ENCODE measurements at regions not wholly inside any gene's neighbourhood (a gene's known extent, or its start where the extent isn't known, plus 50 kb on each side); places are given as distances from the start of the nearest gene placed in this dataset.
A peak's percentile ranks its signal among the peaks of the same experiment; 100 is the strongest.

GRCh38 chr19:7410946-7411345 lies 62.2 kb downstream of the ARHGEF18 start:
- intact Hi-C loops (cut with micrococcal nuclease; ENCODE audit: unreplicated experiment) (no loop called here), in situ Hi-C loops (cut with HindIII; ENCODE audit: extremely low pct_ligation_motif_present, low pct_unique_long_range_greater_than_20kb) (no loop called here)
- H3K4me2 ChIP-seq (ENCODE audit: low read depth, low read length) = no peak overlapping the region
- WGBS (ENCODE audit: low lambda C conversion rate) = 100% methylated on average over 1 of the region's 1 CpG
- no peaks in the 10 kb centered on the region for H3K9me3 ChIP-seq (ENCODE audit: low read length)
- no peaks in the 10 kb centered on the region for H3K79me2 ChIP-seq (ENCODE audit: insufficient read depth, low read length)
- H3K27me3 ChIP-seq (ENCODE audit: control insufficient read depth in 1 of 2, insufficient read depth in 2 of 2, low read length in 2 of 2) = no peaks in the 10 kb centered on the region
- ATAC-seq (no peak), DNase-seq (ENCODE audit: low spot score) (no peak), FAIRE-seq (no peak)
- H3K36me3 ChIP-seq (replicated peaks in 1 of 2; ENCODE audit: control insufficient read depth in 1 of 2, insufficient read depth in 2 of 2, low read length in 2 of 2) = no peaks in the 10 kb centered on the region; a peak in 1 of 5 replicates
- H3K27ac ChIP-seq (ENCODE audit: extremely low read length, insufficient read depth, low read length) = no peak overlapping the region
- CTCF ChIA-PET (ENCODE audit: low intra/inter-chr PET ratio, low total read pairs) = no interaction called here
- no peak overlapping the region for H3K4me3 ChIP-seq (replicated peaks in 1 of 3; ENCODE audit: insufficient read depth in 1 of 3, low read depth in 2 of 3, low read length in 3 of 3)
- peaks cover 11% of the 10 kb centered on the region for H3K4me1 ChIP-seq (ENCODE audit: insufficient read depth, low read length)
- POLR2A ChIA-PET = no interaction called here
- no TSS peak for BruUV-seq (replicated peaks)
- H3K9ac ChIP-seq (ENCODE audit: insufficient read depth, low read depth, low read length) = no peak overlapping the region
- H4K20me1 ChIP-seq (ENCODE audit: insufficient read depth, low read length) = no peaks in the 10 kb centered on the region
- TF ChIP-seq ZNF709 (CRISPR knock-in tag; IDR thresholded peaks at IDR 0.05) (no peak), HNRNPK (IDR thresholded peaks at IDR 0.05; ENCODE audit: low read depth, low read length, poor library complexity, severe bottlenecking) (peak; percentile 94)
- H2AFZ ChIP-seq (ENCODE audit: low read length) = no peak overlapping the region

- DNase-seq (ENCODE audit: low spot score) (no peak), FAIRE-seq (no peak), ATAC-seq (no peak)
- H3K27me3 ChIP-seq (ENCODE audit: control insufficient read depth in 1 of 2, insufficient read depth in 2 of 2, low read length in 2 of 2) = no peaks in the 10 kb centered on the region
- H3K79me2 ChIP-seq (ENCODE audit: insufficient read depth, low read length) = peaks cover 2% of the 10 kb centered on the region
- no peaks in the 10 kb centered on the region for H3K9me3 ChIP-seq (ENCODE audit: low read length)
- no peak overlapping the region for H3K4me2 ChIP-seq (ENCODE audit: low read depth, low read length)
- H4K20me1 ChIP-seq (ENCODE audit: insufficient read depth, low read length) = no peaks in the 10 kb centered on the region
- H3K36me3 ChIP-seq (replicated peaks in 1 of 2; ENCODE audit: control insufficient read depth in 1 of 2, insufficient read depth in 2 of 2, low read length in 2 of 2) = no peaks in the 10 kb centered on the region; a peak in 1 of 5 replicates
- ChIA-PET CTCF (ENCODE audit: low intra/inter-chr PET ratio, low total read pairs) (no interaction called here), POLR2A (interaction anchor here (1.1 kb wide), 1 partner anchor 15 kb away, joined by 3 read pairs; no protein-coding TSS in a partner anchor)
- peaks cover 14% of the 10 kb centered on the region for H3K4me1 ChIP-seq (ENCODE audit: insufficient read depth, low read length)
- H2AFZ ChIP-seq (ENCODE audit: low read length) = no peak overlapping the region
- H3K27ac ChIP-seq (ENCODE audit: extremely low read length, insufficient read depth, low read length) = no peak overlapping the region
- TF ChIP-seq RCOR2 (CRISPR knock-in tag; IDR thresholded peaks at IDR 0.05) (no peak), KLF15 (CRISPR knock-in tag; IDR thresholded peaks at IDR 0.05; ENCODE audit: borderline replicate concordance) (no peak)
- H3K9ac ChIP-seq (ENCODE audit: insufficient read depth, low read depth, low read length) = no peak overlapping the region
- 80% methylated on average over 6 of the region's 6 CpGs for WGBS (ENCODE audit: low lambda C conversion rate)
- no TSS peak for BruUV-seq (replicated peaks)
- in situ Hi-C loops (cut with HindIII; ENCODE audit: extremely low pct_ligation_motif_present, low pct_unique_long_range_greater_than_20kb) (no loop called here), intact Hi-C loops (cut with micrococcal nuclease; ENCODE audit: unreplicated experiment) (no loop called here)
- H3K4me3 ChIP-seq (replicated peaks in 1 of 3; ENCODE audit: insufficient read depth in 1 of 3, low read depth in 2 of 3, low read length in 3 of 3) = no peak overlapping the region
These were observed 64.9 kb downstream of the ARHGEF18 start for GRCh38 chr19:7413629-7414028.

All from HepG2 (cell line).